Stimulated activated CD8-positive, alpha-beta memory T cell treated with anti-CD3 and anti-CD28 coated beads, Interleukin-4, amount 100 ng/mL, for 24 hours (primary cell): ENCODE measurements at regions not wholly inside any gene's neighbourhood (a gene's known extent, or its start where the extent isn't known, plus 50 kb on each side); places are given as distances from the start of the nearest gene placed in this dataset.

Experiments used
- DNase-seq: peaks from one replicate; pipeline ENCODE4 v3.0.0-alpha.2; 2020; ENCODE audit warnings: low read depth

- DNase-seq, result no peak
These were observed 350.4 kb downstream of the SPRY1 start for GRCh38 chr4:123747016-123747415.

- DNase-seq, result no peak
These were observed 352.2 kb downstream of the SPRY1 start for GRCh38 chr4:123748806-123749205.

GRCh38 chr4:123749383-123749782, 352.8 kb downstream of the SPRY1 start:
- no peak for DNase-seq

GRCh38 chr4:123750044-123750443, 353.4 kb downstream of the SPRY1 start:
- DNase-seq, result no peak

- DNase-seq, result no peak
These were observed 359.1 kb downstream of the SPRY1 start for GRCh38 chr4:123755655-123756054.

GRCh38 chr4:123767806-123768205, 371.2 kb downstream of the SPRY1 start:
- no peak for DNase-seq

GRCh38 chr4:123770884-123771283, 374.3 kb downstream of the SPRY1 start:
- no peak for DNase-seq

GRCh38 chr4:123776267-123776666, 379.7 kb downstream of the SPRY1 start:
- DNase-seq, result no peak

GRCh38 chr4:123777373-123777772, 380.8 kb downstream of the SPRY1 start:
- no peak for DNase-seq

- DNase-seq, result no peak
These were observed 386.7 kb downstream of the SPRY1 start for GRCh38 chr4:123783151-123783790.

GRCh38 chr4:123783921-123784320, 387.3 kb downstream of the SPRY1 start:
- no peak for DNase-seq

GRCh38 chr4:123784626-123785025, 388.0 kb downstream of the SPRY1 start:
- DNase-seq, result no peak

- no peak for DNase-seq
These were observed 388.9 kb downstream of the SPRY1 start for GRCh38 chr4:123785538-123785937.

GRCh38 chr4:123786163-123786915, 389.7 kb downstream of the SPRY1 start:
- DNase-seq, result no peak

- DNase-seq, result no peak
These were observed 390.3 kb downstream of the SPRY1 start for GRCh38 chr4:123786920-123787319.

- DNase-seq, result no peak
These were observed 391.0 kb downstream of the SPRY1 start for GRCh38 chr4:123787512-123788080.

- no peak for DNase-seq
These were observed 392.0 kb downstream of the SPRY1 start for GRCh38 chr4:123788577-123788976.

- DNase-seq, result no peak
These were observed 394.1 kb downstream of the SPRY1 start for GRCh38 chr4:123790681-123791080.

GRCh38 chr4:123802082-123802645, 405.6 kb downstream of the SPRY1 start:
- no peak for DNase-seq

GRCh38 chr4:123802933-123803332, 406.3 kb downstream of the SPRY1 start:
- DNase-seq, result no peak

- no peak for DNase-seq
These were observed 407.7 kb downstream of the SPRY1 start for GRCh38 chr4:123804196-123804721.

GRCh38 chr4:123806056-123806455, 409.5 kb downstream of the SPRY1 start:
- DNase-seq, result no peak

- DNase-seq, result no peak
These were observed 410.6 kb downstream of the SPRY1 start for GRCh38 chr4:123807187-123807586.
